Urinary bladder (tissue), 3 donors: ENCODE measurements at regions not wholly inside any gene's neighbourhood (a gene's known extent, or its start where the extent isn't known, plus 50 kb on each side); places are given as distances from the start of the nearest gene placed in this dataset.
"Not testable (repeated sequence)": the region's sequence is repeated elsewhere in the genome, so short reads cannot be mapped to it uniquely, and the experiment has no call there.

Experiments used
- DNase-seq: peaks from one replicate; pipeline ENCODE4 v3.0.0-alpha.2; 2015; ENCODE audit errors: extremely low spot score
- H3K27ac ChIP-seq: one replicate; pipeline ENCODE4 v1.5.1; 2013; ENCODE audit warnings: low read depth, mild to moderate bottlenecking, moderate library complexity
- H3K36me3 ChIP-seq: one replicate; pipeline ENCODE4 v1.6.1; 2013; ENCODE audit warnings: mild to moderate bottlenecking, moderate library complexity; ENCODE audit not compliant: insufficient read depth
- H3K4me1 ChIP-seq: one replicate; pipeline ENCODE4 v1.6.1; 2013; ENCODE audit warnings: mild to moderate bottlenecking, moderate library complexity; ENCODE audit not compliant: insufficient read depth
- H3K4me3 ChIP-seq: one replicate; pipeline ENCODE4 v1.5.1; 2013; ENCODE audit warnings: low read depth, low read length
- WGBS: extraction: QIAGEN DNeasy Blood & Tissue Kit; methylation state at CpG from one replicate; pipeline ENCODE4 v1.1.7; 2013; 5-methylcytosine and 5-hydroxymethylcytosine counted together
- donor health status: healthy with polysubstance abuse.
- donor health status: healthy.

DNA sequence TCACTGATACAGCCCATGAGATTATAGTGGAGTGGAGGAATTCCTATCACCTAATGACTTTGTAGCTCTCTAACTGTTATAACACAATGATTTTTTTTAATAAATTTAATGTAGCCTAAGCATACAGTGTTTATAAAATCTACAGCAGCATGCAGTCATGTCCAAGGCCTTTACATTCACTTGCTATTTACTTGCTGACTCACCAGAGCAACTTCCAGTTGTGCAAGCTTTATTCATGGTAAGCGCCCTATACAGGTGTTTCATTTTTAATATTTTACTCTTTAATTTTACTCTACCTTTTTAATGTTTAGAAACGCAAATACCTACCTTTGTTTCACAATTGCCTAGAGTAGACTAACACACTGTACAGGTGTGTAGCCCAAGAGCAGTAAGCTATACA is 1652.2 kb downstream of the BRINP3 start:
- Histone ChIP-seq H3K27ac (no peak overlapping the region), H3K36me3 (no peaks in the 10 kb centered on the region), H3K4me3 (no peak overlapping the region), H3K4me1 (no peaks in the 10 kb centered on the region)
- WGBS: 91% methylated on average over 2 of the region's 2 CpGs
- no peak for DNase-seq

DNA sequence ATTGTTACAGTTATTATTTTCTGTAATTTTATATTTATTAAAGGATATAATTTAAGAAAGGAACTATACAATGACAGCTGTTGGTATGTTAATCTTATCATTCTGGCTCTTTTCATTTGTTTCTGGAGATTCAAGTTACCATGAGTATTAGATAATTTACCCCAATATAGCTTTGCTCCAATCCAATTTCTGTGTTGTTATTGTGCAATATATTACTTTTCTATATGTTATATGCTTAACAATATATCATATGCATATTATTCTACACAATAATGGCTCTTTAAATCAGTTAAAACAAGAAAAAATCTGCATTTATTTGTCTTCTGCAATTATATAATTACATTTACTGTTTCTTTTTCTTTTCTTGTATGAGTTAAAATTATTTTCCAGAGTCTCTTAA is 1650.9 kb downstream of the BRINP3 start:
- Histone ChIP-seq H3K36me3 (no peaks in the 10 kb centered on the region), H3K27ac (no peak overlapping the region), H3K4me3 (no peak overlapping the region), H3K4me1 (no peaks in the 10 kb centered on the region)
- no peak for DNase-seq

DNA sequence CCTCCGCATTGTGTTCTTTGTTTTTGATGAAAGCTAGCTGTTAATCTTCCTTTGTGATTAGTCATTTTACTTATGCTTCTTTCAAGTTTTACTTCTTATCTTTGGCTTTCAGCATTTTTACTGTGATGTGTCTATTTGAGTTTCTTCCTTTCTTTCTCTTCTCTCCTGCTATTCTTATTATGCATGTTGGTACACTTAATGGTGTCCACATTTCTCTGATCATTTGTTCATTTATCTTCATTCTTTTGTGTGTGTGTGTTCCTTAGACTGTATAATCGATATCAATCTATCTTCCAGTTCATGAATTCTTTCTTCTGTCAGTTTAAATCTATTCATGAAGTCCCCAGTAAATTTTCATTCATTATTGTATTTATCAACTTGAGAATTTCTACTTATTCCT is 1650.3 kb downstream of the BRINP3 start:
- DNase-seq: no peak
- Histone ChIP-seq H3K36me3 (no peaks in the 10 kb centered on the region), H3K4me1 (no peaks in the 10 kb centered on the region), H3K27ac (no peak overlapping the region), H3K4me3 (no peak overlapping the region)
- WGBS: 88% methylated on average over 2 of the region's 2 CpGs

DNA sequence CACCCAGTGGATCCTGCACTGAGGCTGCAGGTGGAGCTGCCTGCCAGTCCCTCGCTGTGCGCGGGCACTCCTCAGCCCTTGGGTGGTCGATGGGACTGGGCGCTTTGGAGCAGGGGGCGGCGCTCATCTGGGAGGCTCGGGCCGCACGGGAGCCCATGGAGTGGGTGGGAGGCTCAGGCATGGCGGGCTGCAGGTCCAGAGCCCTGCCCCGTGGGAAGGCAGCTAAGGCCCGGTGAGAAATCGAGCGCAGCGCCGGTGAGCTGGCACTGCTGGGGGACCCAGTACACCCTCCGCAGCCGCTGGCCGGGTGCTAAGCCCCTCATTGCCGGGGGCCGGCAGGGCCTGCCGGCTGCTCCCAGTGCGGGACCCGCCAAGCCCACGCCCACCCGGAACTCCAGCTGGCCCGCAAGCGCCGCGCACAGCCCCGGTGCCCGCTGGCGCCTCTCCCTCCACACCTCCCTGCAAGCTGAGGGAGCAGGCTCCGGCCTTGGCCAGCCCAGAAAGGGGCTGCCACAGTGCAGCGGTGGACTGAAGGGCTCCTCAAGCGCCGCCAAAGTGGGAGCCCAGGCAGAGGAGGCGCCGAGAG is 1636.5 kb downstream of the BRINP3 start:
- H3K4me3 ChIP-seq, H3K4me1 ChIP-seq, H3K27ac ChIP-seq, H3K36me3 ChIP-seq, DNase-seq: not testable (repeated sequence)
- whole genome bisulfite sequencing: 94% methylated on average over 40 of the region's 40 CpGs

DNA sequence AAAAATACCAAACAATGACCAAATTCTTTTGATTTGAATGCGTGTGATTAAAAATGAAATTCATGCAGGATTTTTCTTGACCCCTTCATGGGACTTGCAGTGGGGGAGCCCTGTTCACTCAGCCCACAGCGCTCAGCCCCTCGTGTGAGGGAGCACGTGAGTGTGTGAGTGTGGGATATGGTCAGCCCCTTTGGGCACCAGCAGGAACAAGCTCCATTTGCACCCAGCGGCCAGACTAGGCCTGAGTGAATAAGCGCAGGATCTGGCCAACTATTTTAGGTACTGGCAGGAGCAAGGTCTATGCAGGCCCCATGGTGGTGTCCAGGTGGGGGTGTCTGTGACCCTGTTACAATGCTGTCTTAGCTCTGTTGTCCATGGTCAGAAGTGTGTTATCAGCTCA is 1631.2 kb downstream of the BRINP3 start:
- 95% methylated on average over 6 of the region's 6 CpGs for WGBS
- no peaks in the 10 kb centered on the region for H3K36me3 ChIP-seq
- DNase-seq: no peak
- no peak overlapping the region for H3K4me3 ChIP-seq
- H3K27ac ChIP-seq: no peak overlapping the region
- no peaks in the 10 kb centered on the region for H3K4me1 ChIP-seq

DNA sequence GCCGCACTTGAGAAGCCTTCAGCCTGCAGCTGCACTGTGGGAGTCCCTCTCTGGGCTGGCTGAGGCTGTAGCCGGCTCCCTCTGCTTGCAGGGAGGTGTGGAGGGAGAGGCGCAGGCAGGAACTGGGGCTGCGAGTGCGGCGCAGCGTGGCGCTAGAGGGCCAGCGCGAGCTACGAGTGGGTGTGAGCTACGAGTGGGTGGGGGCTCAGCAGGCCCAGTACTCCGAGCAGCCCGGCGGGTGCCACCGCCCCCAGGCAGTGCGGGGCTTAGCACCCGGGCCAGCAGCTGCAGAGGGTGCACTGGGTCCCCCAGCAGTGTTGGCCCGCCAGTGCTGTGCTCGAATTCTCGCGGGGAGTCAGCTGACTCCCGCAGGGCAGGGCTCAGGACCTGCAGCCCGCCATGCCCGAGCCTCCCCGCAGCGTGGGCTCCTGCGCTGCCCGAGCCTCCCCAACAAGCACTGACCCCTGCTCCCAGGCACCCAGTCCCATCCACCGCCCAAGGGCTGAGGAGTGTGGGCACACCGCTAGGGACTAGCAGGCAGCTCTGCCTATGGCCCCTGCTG is 1620.1 kb downstream of the BRINP3 start:
- DNase-seq: no peak
- H3K4me3 ChIP-seq: no peak overlapping the region
- WGBS: 89% methylated on average over 31 of the region's 31 CpGs
- no peaks in the 10 kb centered on the region for H3K36me3 ChIP-seq
- no peaks in the 10 kb centered on the region for H3K4me1 ChIP-seq
- H3K27ac ChIP-seq: no peak overlapping the region

DNA sequence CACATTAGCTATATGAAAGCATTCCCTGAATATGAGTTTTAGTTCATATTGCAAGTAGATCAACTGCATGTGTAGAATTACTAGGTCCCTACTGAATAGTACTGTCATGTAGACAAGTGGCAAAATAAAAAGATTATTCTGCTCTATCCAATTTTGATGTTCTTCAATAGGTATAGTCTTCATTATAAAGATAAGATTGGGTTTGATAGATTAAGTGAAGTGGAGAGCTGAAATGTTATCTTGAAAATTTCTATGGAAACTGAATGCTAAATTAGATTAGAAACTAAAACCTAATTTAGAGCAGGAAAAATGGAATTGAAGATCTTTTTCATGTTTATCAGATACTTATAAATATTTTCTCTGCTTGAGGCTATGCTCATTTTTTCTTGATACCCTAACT is 1610.0 kb downstream of the BRINP3 start:
- no peak overlapping the region for H3K27ac ChIP-seq
- no peak overlapping the region for H3K4me3 ChIP-seq
- H3K36me3 ChIP-seq: no peaks in the 10 kb centered on the region
- no peak for DNase-seq
- H3K4me1 ChIP-seq: no peaks in the 10 kb centered on the region

DNA sequence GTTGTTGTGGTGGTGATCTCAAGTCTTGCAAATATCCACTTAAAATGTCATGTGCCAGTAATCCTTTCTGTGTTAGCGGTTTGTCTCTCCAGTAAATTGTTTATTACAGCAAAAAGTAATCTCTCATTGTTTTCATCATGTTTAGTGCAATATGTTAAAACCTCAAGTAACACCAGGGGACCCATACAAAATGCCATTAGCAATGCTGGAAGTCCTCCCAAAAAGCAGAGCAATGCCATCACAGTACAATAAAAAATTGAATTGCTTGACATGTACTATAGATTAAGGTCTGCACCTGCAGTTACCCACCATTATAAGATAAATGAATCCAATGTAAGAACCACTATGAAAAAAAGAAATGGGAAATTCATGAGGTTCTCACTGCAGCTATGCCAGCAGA is 1606.5 kb downstream of the BRINP3 start:
- Histone ChIP-seq H3K4me1 (no peaks in the 10 kb centered on the region), H3K4me3 (no peak overlapping the region)
- 76% methylated on average over 1 of the region's 1 CpG for WGBS

DNA sequence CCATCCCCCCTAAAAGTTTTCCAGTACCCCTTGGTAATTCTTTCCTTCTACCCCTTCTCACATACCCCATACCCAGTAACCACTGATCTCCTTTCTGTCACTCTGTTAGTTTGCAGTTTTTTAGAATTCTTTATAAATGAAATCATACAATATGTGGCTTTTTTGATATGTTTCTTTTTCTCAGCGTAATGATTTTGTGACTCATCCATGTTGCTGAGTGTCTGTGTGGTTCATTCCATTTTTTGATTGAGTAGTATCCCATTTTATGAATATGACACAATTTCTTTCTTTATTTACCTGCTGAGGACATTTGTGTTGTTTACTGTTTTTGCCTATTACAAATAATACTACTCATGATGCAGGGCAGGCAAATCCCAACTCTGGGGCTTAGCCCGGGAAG is 1605.3 kb downstream of the BRINP3 start:
- Histone ChIP-seq H3K27ac (no peak overlapping the region), H3K4me1 (no peaks in the 10 kb centered on the region), H3K36me3 (no peaks in the 10 kb centered on the region), H3K4me3 (no peak overlapping the region)
- 92% methylated on average over 2 of the region's 2 CpGs for WGBS
- DNase-seq: no peak

More for the DNA sequence above, 1606.5 kb downstream of the BRINP3 start:
- no peak for DNase-seq
- no peaks in the 10 kb centered on the region for H3K36me3 ChIP-seq
- H3K27ac ChIP-seq: no peak overlapping the region

DNA sequence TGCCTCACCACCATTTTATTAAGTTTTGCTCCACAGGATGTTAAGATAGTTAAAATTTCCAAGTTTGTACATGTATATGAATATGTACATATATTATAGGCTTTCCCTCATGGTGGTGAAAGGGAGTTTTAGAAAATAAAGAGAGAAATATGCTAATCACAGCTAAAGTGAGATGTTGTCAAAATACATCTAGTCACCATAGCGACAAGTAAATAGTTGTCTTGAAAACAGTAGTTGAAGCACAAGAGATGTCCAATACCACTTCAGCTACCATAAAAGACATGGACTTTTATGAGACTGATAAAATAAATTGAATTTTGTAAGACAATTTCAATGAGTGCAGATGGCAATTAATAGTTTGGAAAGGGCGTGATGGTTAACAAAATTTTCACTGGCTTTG is 1600.0 kb downstream of the BRINP3 start:
- H3K4me3 ChIP-seq: no peak overlapping the region
- no peak for DNase-seq
- no peaks in the 10 kb centered on the region for H3K4me1 ChIP-seq
- no peak overlapping the region for H3K27ac ChIP-seq
- WGBS: 92% methylated on average over 2 of the region's 2 CpGs
- H3K36me3 ChIP-seq: no peaks in the 10 kb centered on the region

DNA sequence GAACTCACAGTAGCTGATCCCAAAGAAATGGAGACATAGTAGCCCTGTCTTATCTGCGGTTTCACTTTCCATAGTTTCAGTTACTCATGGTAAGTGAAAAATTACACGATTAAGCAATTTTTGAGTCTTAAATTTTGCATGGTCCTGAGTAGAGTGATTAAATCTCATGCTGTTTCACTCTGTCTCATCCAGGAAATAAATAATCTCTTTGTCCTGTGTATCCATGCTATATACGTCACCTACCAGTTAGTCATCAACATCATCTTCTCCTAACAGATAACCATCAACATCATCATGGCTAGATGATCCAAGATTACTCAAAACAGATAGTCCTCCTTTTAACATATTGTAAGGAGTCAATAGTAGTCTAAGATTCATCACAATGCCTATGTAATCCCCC is 1589.3 kb downstream of the BRINP3 start:
- Histone ChIP-seq H3K36me3 (no peaks in the 10 kb centered on the region), H3K27ac (no peak overlapping the region), H3K4me1 (no peaks in the 10 kb centered on the region), H3K4me3 (no peak overlapping the region)
- 60% methylated on average over 3 of the region's 3 CpGs for WGBS
- DNase-seq: no peak

DNA sequence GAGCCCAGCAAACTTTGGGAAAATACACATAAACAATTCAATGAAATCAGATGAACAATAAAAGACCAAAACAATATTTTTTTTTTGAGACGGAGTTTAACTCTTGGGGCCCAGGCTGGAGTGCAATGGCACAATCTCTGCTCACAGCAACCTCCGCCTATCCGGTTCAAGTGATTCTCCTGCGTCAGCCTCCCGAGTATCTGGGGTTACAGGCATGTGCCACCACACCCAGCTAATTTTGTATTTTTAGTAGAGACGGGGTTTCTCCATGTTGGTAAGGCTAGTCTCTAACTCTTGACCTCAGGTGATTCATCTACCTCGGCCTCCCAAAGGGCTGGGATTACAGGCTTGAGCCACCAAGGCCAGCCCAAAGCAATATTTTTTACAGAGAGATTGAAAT is 1588.5 kb downstream of the BRINP3 start:
- H3K27ac ChIP-seq: no peak overlapping the region
- DNase-seq: no peak
- no peak overlapping the region for H3K4me3 ChIP-seq
- no peaks in the 10 kb centered on the region for H3K36me3 ChIP-seq
- 95% methylated on average over 7 of the region's 7 CpGs for WGBS
- H3K4me1 ChIP-seq: no peaks in the 10 kb centered on the region

DNA sequence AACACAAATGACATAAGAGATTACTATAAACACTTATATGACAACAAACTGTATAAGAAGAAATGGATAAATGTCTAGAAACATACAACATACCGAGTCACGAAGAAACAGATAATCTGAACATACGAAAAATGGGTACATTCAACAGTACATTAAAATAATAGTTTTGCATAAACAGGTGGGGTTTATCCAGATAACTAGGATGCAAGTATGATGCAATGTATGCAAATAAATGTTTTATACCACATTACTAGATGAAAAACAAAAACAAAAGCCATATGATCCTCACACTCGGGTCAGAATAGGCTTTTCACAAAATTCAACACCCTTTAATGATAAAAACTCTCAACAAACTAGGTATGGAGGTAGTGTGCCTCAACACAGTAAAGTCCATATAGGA is 1585.7 kb downstream of the BRINP3 start:
- H3K27ac ChIP-seq: no peak overlapping the region
- no peak for DNase-seq
- 90% methylated on average over 4 of the region's 4 CpGs for WGBS
- no peak overlapping the region for H3K4me3 ChIP-seq
- H3K36me3 ChIP-seq: no peaks in the 10 kb centered on the region
- H3K4me1 ChIP-seq: no peaks in the 10 kb centered on the region

DNA sequence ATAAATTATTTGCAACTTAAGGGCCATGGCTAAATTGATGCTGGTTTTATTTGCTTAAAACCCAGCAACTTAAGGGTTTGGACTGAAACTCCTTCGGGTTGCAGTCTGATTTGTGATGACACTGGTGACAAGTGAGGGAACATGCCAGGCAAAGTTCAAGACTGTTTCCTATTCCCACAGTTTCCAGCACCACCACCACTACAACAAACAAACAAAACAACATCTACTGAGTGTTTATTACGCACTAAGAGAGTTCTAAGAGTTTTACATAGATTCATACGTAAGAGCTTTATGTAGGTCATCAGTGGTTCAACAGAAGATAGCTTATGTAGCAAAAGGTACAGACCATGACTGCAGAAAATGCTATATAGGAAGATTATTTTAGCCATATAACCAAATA is 1582.1 kb downstream of the BRINP3 start:
- 82% methylated on average over 3 of the region's 3 CpGs for WGBS
- Histone ChIP-seq H3K27ac (no peak overlapping the region), H3K4me1 (no peaks in the 10 kb centered on the region), H3K36me3 (no peaks in the 10 kb centered on the region), H3K4me3 (no peak overlapping the region)
- DNase-seq: no peak

DNA sequence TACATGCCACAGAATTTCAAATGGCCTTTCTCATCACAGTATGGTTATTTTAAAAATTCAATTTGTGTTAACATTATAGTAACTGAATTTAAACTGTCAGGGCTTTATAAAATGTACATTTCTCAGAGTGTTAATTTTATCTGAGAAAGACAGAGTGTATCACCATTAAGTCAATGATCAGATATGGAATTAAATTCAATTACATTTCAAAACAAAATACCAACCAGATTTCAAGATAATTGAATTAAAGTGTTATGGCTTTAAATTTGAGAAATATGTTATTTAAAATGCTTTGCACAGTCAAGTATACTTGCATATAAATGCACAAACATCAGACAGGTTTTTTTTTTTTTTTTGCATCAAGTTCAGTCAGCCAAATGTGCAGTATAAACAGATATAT is 1574.4 kb downstream of the BRINP3 start:
- Histone ChIP-seq H3K4me1 (no peaks in the 10 kb centered on the region), H3K4me3 (no peak overlapping the region), H3K27ac (no peak overlapping the region), H3K36me3 (no peaks in the 10 kb centered on the region)
- DNase-seq: no peak
